ENCODE measurements at regions not wholly inside any gene's neighbourhood (a gene's known extent, or its start where the extent isn't known, plus 50 kb on each side); places are given as distances from the start of the nearest gene placed in this dataset.

- H3K9me2 ChIP-seq (replicated peaks; ENCODE audit: control insufficient read depth, low read length): no peaks in the 10 kb centered on the region
- no peaks in the 10 kb centered on the region for H3K36me3 ChIP-seq (ENCODE audit: control insufficient read depth, low read length)
- no peaks in the 10 kb centered on the region for H3F3A ChIP-seq (ENCODE audit: control insufficient read depth, insufficient read depth)
- H3K4me2 ChIP-seq (ENCODE audit: low read length): no peak overlapping the region
- no peaks in the 10 kb centered on the region for H3K4me1 ChIP-seq (ENCODE audit: control insufficient read depth, low read length)
- H3K9me3 ChIP-seq (ENCODE audit: control insufficient read depth, insufficient read depth, low read length): no peaks in the 10 kb centered on the region
- H3K27ac ChIP-seq (ENCODE audit: low read depth, low read length): no peak overlapping the region
- no peak for TF ChIP-seq CTCF (IDR thresholded peaks at IDR 0.05; ENCODE audit: low read depth, low read length, poor library complexity, severe bottlenecking)
- no peak for TF ChIP-seq EZH2phosphoT487 (IDR thresholded peaks at IDR 0.05; ENCODE audit: borderline replicate concordance, low read length)
- H4K20me1 ChIP-seq (ENCODE audit: control insufficient read depth, insufficient read depth, low read depth, low read length): no peaks in the 10 kb centered on the region; the same call in 1 of the 2 replicates
- H3K27me3 ChIP-seq (ENCODE audit: control insufficient read depth, low read length): peaks cover 35% of the 10 kb centered on the region
- no peaks in the 10 kb centered on the region for H3K79me2 ChIP-seq (ENCODE audit: control insufficient read depth, low read length)
- no peak overlapping the region for H3K4me3 ChIP-seq (ENCODE audit: low read length)
Observed at GRCh38 chr12:111099186-111099585, 178.8 kb upstream of the MYL2 start.

GRCh38 chr12:111094157-111095010 is 174.0 kb upstream of the MYL2 start:
- TF ChIP-seq CTCF (IDR thresholded peaks at IDR 0.05; ENCODE audit: low read depth, low read length, poor library complexity, severe bottlenecking): no peak
- TF ChIP-seq EZH2phosphoT487 (IDR thresholded peaks at IDR 0.05; ENCODE audit: borderline replicate concordance, low read length): no peak
- H3K27me3 ChIP-seq (ENCODE audit: control insufficient read depth, low read length): peaks cover 38% of the 10 kb centered on the region
- no peaks in the 10 kb centered on the region for H3K36me3 ChIP-seq (ENCODE audit: control insufficient read depth, low read length)
- no peaks in the 10 kb centered on the region for H3K9me3 ChIP-seq (ENCODE audit: control insufficient read depth, insufficient read depth, low read length)
- H3K4me1 ChIP-seq (ENCODE audit: control insufficient read depth, low read length): peaks cover 5% of the 10 kb centered on the region; the same call in 1 of the 2 replicates
- no peak overlapping the region for H3K4me2 ChIP-seq (ENCODE audit: low read length)
- no peaks in the 10 kb centered on the region for H3F3A ChIP-seq (ENCODE audit: control insufficient read depth, insufficient read depth)
- H3K79me2 ChIP-seq (ENCODE audit: control insufficient read depth, low read length): no peaks in the 10 kb centered on the region
- H3K27ac ChIP-seq (ENCODE audit: low read depth, low read length): no peak overlapping the region
- H4K20me1 ChIP-seq (ENCODE audit: control insufficient read depth, insufficient read depth, low read depth, low read length): no peaks in the 10 kb centered on the region
- no peaks in the 10 kb centered on the region for H3K9me2 ChIP-seq (replicated peaks; ENCODE audit: control insufficient read depth, low read length)
- no peak overlapping the region for H3K4me3 ChIP-seq (ENCODE audit: low read length)

- H3K27ac ChIP-seq (ENCODE audit: low read depth, low read length): no peak overlapping the region
- no peak for TF ChIP-seq CTCF (IDR thresholded peaks at IDR 0.05; ENCODE audit: low read depth, low read length, poor library complexity, severe bottlenecking)
- no peak for TF ChIP-seq EZH2phosphoT487 (IDR thresholded peaks at IDR 0.05; ENCODE audit: borderline replicate concordance, low read length)
Observed at GRCh38 chr12:111093428-111094142, 173.2 kb upstream of the MYL2 start.

More at GRCh38 chr12:111093428-111094142, 173.2 kb upstream of the MYL2 start:
- no peaks in the 10 kb centered on the region for H3K36me3 ChIP-seq (ENCODE audit: control insufficient read depth, low read length)
- H3K79me2 ChIP-seq (ENCODE audit: control insufficient read depth, low read length): no peaks in the 10 kb centered on the region
- no peaks in the 10 kb centered on the region for H3K9me3 ChIP-seq (ENCODE audit: control insufficient read depth, insufficient read depth, low read length)
- H3K4me3 ChIP-seq (ENCODE audit: low read length): no peak overlapping the region
- H3K9me2 ChIP-seq (replicated peaks; ENCODE audit: control insufficient read depth, low read length): no peaks in the 10 kb centered on the region
- H4K20me1 ChIP-seq (ENCODE audit: control insufficient read depth, insufficient read depth, low read depth, low read length): no peaks in the 10 kb centered on the region
- peaks cover 30% of the 10 kb centered on the region for H3K27me3 ChIP-seq (ENCODE audit: control insufficient read depth, low read length)
- H3F3A ChIP-seq (ENCODE audit: control insufficient read depth, insufficient read depth): no peaks in the 10 kb centered on the region
- H3K4me1 ChIP-seq (ENCODE audit: control insufficient read depth, low read length): peaks cover 5% of the 10 kb centered on the region; the same call in 1 of the 2 replicates
- H3K4me2 ChIP-seq (ENCODE audit: low read length): no peak overlapping the region
